ENCODE measurements at regions not wholly inside any gene's neighbourhood (a gene's known extent, or its start where the extent isn't known, plus 50 kb on each side); places are given as distances from the start of the nearest gene placed in this dataset.

DNA sequence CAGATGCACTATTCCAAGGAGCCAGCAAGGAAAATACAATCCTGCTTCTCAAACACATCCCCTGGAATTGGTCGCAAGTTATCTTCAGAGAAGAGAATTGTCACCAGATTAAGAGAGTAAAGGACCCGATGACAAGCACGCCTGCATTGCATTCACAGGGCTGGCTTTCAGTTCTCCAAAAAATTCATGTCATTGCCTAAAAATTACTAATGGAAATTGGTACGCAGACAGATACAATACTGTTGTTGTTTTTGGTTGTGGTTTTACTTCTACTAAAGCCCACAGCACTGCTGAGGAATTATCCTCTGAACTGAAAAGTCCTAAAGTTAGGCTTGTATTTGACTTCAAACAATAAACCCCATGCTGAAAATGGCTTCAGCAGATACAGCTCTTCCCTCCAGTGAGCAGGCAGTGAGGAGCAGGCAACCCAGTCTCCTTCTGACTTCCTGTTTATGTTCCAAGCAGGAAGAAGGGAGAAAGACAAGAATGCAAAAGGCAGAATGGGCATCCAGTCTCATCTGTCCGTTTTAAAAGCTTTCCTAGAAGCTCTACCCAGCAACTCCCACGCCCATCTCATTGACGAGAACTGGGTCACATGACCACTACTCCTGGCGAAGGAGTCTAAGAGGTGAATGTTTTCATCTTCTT is 80.6 kb upstream of the ZNF366 start:
- no peaks in the 10 kb centered on the region for H3K27me3 ChIP-seq (ENCODE audit: insufficient read depth)
- Mint-ChIP-seq H3K36me3 (ENCODE audit: low read depth) (no peaks in the 10 kb centered on the region), H3K9me3 (no peaks in the 10 kb centered on the region), H3K4me1 (peaks cover 7% of the 10 kb centered on the region), H3K27ac (no peak overlapping the region), H3K27me3 (ENCODE audit: insufficient read depth, low read depth, poor library complexity) (no peaks in the 10 kb centered on the region), H3K4me3 (no peak overlapping the region)
- no peaks in the 10 kb centered on the region for H4K20me1 ChIP-seq (replicated peaks; ENCODE audit: insufficient read depth)
- H3K27ac ChIP-seq (ENCODE audit: low read depth) = no peak overlapping the region
- no peaks in the 10 kb centered on the region for H3F3A ChIP-seq (replicated peaks; ENCODE audit: low read depth)
- H3K36me3 ChIP-seq (ENCODE audit: insufficient read depth) = no peaks in the 10 kb centered on the region
- H3K4me2 ChIP-seq = no peak overlapping the region
- no peak overlapping the region for H3K4me3 ChIP-seq
- no peak for ATAC-seq
- TF ChIP-seq ZNF114 (CRISPR knock-in tag; IDR thresholded peaks at IDR 0.05) (no peak), EZH2 (IDR thresholded peaks at IDR 0.05; ENCODE audit: low read depth, unreplicated experiment) (no peak), JUNB (IDR thresholded peaks at IDR 0.05; ENCODE audit: unreplicated experiment) (no peak), EZH2phosphoT487 (IDR thresholded peaks at IDR 0.05; ENCODE audit: unreplicated experiment) (no peak), POLR2AphosphoS5 (IDR thresholded peaks at IDR 0.05; ENCODE audit: low read depth) (no peak), NANOG (IDR thresholded peaks at IDR 0.05; ENCODE audit: borderline replicate concordance) (no peak), STAT1 (IDR thresholded peaks at IDR 0.05; ENCODE audit: unreplicated experiment) (no peak), ZNF331 (CRISPR knock-in tag; IDR thresholded peaks at IDR 0.05; ENCODE audit: low read depth) (no peak), CREB1 (CRISPR knock-in tag; IDR thresholded peaks at IDR 0.05; ENCODE audit: low read depth) (no peak)
- TF ChIP-seq, protein P1, sequence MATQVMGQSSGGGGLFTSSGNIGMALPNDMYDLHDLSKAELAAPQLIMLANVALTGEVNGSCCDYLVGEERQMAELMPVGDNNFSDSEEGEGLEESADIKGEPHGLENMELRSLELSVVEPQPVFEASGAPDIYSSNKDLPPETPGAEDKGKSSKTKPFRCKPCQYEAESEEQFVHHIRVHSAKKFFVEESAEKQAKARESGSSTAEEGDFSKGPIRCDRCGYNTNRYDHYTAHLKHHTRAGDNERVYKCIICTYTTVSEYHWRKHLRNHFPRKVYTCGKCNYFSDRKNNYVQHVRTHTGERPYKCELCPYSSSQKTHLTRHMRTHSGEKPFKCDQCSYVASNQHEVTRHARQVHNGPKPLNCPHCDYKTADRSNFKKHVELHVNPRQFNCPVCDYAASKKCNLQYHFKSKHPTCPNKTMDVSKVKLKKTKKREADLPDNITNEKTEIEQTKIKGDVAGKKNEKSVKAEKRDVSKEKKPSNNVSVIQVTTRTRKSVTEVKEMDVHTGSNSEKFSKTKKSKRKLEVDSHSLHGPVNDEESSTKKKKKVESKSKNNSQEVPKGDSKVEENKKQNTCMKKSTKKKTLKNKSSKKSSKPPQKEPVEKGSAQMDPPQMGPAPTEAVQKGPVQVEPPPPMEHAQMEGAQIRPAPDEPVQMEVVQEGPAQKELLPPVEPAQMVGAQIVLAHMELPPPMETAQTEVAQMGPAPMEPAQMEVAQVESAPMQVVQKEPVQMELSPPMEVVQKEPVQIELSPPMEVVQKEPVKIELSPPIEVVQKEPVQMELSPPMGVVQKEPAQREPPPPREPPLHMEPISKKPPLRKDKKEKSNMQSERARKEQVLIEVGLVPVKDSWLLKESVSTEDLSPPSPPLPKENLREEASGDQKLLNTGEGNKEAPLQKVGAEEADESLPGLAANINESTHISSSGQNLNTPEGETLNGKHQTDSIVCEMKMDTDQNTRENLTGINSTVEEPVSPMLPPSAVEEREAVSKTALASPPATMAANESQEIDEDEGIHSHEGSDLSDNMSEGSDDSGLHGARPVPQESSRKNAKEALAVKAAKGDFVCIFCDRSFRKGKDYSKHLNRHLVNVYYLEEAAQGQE (IDR thresholded peaks at IDR 0.05; ENCODE audit: unreplicated experiment) = no peak
- TF ChIP-seq, protein P2, sequence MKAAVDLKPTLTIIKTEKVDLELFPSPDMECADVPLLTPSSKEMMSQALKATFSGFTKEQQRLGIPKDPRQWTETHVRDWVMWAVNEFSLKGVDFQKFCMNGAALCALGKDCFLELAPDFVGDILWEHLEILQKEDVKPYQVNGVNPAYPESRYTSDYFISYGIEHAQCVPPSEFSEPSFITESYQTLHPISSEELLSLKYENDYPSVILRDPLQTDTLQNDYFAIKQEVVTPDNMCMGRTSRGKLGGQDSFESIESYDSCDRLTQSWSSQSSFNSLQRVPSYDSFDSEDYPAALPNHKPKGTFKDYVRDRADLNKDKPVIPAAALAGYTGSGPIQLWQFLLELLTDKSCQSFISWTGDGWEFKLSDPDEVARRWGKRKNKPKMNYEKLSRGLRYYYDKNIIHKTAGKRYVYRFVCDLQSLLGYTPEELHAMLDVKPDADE (IDR thresholded peaks at IDR 0.05) = no peak
- TF ChIP-seq, protein P3, sequence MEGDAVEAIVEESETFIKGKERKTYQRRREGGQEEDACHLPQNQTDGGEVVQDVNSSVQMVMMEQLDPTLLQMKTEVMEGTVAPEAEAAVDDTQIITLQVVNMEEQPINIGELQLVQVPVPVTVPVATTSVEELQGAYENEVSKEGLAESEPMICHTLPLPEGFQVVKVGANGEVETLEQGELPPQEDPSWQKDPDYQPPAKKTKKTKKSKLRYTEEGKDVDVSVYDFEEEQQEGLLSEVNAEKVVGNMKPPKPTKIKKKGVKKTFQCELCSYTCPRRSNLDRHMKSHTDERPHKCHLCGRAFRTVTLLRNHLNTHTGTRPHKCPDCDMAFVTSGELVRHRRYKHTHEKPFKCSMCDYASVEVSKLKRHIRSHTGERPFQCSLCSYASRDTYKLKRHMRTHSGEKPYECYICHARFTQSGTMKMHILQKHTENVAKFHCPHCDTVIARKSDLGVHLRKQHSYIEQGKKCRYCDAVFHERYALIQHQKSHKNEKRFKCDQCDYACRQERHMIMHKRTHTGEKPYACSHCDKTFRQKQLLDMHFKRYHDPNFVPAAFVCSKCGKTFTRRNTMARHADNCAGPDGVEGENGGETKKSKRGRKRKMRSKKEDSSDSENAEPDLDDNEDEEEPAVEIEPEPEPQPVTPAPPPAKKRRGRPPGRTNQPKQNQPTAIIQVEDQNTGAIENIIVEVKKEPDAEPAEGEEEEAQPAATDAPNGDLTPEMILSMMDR (conservative IDR thresholded peaks at IDR 0.05; ENCODE audit: low read depth in 2 of 2) = no peak
- TF ChIP-seq, protein P4, sequence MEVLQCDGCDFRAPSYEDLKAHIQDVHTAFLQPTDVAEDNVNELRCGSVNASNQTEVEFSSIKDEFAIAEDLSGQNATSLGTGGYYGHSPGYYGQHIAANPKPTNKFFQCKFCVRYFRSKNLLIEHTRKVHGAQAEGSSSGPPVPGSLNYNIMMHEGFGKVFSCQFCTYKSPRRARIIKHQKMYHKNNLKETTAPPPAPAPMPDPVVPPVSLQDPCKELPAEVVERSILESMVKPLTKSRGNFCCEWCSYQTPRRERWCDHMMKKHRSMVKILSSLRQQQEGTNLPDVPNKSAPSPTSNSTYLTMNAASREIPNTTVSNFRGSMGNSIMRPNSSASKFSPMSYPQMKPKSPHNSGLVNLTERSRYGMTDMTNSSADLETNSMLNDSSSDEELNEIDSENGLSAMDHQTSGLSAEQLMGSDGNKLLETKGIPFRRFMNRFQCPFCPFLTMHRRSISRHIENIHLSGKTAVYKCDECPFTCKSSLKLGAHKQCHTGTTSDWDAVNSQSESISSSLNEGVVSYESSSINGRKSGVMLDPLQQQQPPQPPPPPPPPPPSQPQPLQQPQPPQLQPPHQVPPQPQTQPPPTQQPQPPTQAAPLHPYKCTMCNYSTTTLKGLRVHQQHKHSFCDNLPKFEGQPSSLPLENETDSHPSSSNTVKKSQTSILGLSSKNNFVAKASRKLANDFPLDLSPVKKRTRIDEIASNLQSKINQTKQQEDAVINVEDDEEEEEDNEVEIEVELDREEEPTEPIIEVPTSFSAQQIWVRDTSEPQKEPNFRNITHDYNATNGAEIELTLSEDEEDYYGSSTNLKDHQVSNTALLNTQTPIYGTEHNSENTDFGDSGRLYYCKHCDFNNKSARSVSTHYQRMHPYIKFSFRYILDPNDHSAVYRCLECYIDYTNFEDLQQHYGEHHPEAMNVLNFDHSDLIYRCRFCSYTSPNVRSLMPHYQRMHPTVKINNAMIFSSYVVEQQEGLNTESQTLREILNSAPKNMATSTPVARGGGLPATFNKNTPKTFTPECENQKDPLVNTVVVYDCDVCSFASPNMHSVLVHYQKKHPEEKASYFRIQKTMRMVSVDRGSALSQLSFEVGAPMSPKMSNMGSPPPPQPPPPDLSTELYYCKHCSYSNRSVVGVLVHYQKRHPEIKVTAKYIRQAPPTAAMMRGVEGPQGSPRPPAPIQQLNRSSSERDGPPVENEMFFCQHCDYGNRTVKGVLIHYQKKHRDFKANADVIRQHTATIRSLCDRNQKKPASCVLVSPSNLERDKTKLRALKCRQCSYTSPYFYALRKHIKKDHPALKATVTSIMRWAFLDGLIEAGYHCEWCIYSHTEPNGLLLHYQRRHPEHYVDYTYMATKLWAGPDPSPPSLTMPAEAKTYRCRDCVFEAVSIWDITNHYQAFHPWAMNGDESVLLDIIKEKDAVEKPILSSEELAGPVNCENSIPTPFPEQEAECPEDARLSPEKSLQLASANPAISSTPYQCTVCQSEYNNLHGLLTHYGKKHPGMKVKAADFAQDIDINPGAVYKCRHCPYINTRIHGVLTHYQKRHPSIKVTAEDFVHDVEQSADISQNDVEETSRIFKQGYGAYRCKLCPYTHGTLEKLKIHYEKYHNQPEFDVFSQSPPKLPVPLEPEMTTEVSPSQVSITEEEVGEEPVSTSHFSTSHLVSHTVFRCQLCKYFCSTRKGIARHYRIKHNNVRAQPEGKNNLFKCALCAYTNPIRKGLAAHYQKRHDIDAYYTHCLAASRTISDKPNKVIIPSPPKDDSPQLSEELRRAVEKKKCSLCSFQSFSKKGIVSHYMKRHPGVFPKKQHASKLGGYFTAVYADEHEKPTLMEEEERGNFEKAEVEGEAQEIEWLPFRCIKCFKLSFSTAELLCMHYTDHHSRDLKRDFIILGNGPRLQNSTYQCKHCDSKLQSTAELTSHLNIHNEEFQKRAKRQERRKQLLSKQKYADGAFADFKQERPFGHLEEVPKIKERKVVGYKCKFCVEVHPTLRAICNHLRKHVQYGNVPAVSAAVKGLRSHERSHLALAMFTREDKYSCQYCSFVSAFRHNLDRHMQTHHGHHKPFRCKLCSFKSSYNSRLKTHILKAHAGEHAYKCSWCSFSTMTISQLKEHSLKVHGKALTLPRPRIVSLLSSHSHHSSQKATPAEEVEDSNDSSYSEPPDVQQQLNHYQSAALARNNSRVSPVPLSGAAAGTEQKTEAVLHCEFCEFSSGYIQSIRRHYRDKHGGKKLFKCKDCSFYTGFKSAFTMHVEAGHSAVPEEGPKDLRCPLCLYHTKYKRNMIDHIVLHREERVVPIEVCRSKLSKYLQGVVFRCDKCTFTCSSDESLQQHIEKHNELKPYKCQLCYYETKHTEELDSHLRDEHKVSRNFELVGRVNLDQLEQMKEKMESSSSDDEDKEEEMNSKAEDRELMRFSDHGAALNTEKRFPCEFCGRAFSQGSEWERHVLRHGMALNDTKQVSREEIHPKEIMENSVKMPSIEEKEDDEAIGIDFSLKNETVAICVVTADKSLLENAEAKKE (CRISPR knock-in tag; IDR thresholded peaks at IDR 0.05) = no peak
- peaks cover 6% of the 10 kb centered on the region; the same call in 1 of the 2 replicates for H3K9me2 ChIP-seq (ENCODE audit: insufficient read depth)
- peak overlapping the region; percentile 88 for H2AFZ ChIP-seq
- DNase-seq (ENCODE audit: low spot score) = peak; percentile 19
- no peaks in the 10 kb centered on the region for H3K79me2 ChIP-seq (replicated peaks; ENCODE audit: insufficient read depth)
- 0 out of 2 replicates have a peak, but pooled peaks cover 5% of the 10 kb centered on the region for H3K4me1 ChIP-seq (ENCODE audit: insufficient read depth)
